ENCODE measurements at regions not wholly inside any gene's neighbourhood (a gene's known extent, or its start where the extent isn't known, plus 50 kb on each side); places are given as distances from the start of the nearest gene placed in this dataset.

- TF ChIP-seq POLR2A (IDR thresholded peaks at IDR 0.05) (no peak), CTCF (IDR thresholded peaks at IDR 0.05) (no peak)
Measured at GRCh38 chr9:78438780-78439179, 141.9 kb downstream of the PSAT1 start.

All from breast epithelium (tissue), 3 donors.